HCT116 (cell line): ENCODE measurements at regions not wholly inside any gene's neighbourhood (a gene's known extent, or its start where the extent isn't known, plus 50 kb on each side); places are given as distances from the start of the nearest gene placed in this dataset.

Experiments used
- ATAC-seq: fragments of 200-7000 bp; cut with Tn5 transposase; 2 replicates; pipeline ENCODE4 v1.9.1; 2020; ENCODE audit warnings: mild to moderate bottlenecking, moderate library complexity
- BruUV-seq: library from RNA; stranded (reverse); fragments of 400-500 nt; replicated peaks from 2 replicates; lab custom pipeline; 2021; lab: Mats Ljungman, UMichigan
- CTCF ChIA-PET: fragments of 300-600 bp; sonication (Branson Sonifier 250); formaldehyde crosslinking; loops from one replicate; lab custom pipeline; 2021; ENCODE audit warnings: antibody characterized with exemption; lab: Charles Lee
- POLR2A ChIA-PET: fragments of 300-600, 350-600 bp; sonication (Branson Sonifier 250); formaldehyde crosslinking; loops from one replicate; lab custom pipeline; 2021; ENCODE audit warnings: antibody characterized with exemption; lab: Charles Lee
- RAD21 ChIA-PET, 2 experiments: fragments of 300-600 bp; sonication (Branson Sonifier 250); formaldehyde crosslinking; loops; one replicate each; lab custom pipeline; 2023; ENCODE audit warnings: low total read pairs in 2 of 2; ENCODE audit not compliant: uncharacterized antibody in 2 of 2, unreplicated experiment in 2 of 2, low non-redundant PET in 1 of 2; lab: Charles Lee
- DNase-seq: peaks from one replicate; pipeline ENCODE4 v3.0.0-alpha.2; 2010; ENCODE audit warnings: low read depth, low spot score
- H2AFZ ChIP-seq: fragments of 200-600 bp; shearing (Covaris generic), sonication (generic); 2 replicates; pipeline ENCODE4 v1.6.1; 2017; ENCODE audit warnings: low read depth, mixed run types, mixed read lengths, antibody characterized with exemption, low read length; ENCODE audit not compliant: poor library complexity, severe bottlenecking
- H3K27ac ChIP-seq: 2 replicates; pipeline ENCODE4 v1.5.1; 2012; ENCODE audit warnings: low read depth, low read length
- H3K27me3 ChIP-seq: fragments of 200-600 bp; sonication (generic); 2 replicates; pipeline ENCODE4 v1.6.1; 2016; ENCODE audit warnings: mixed run types, low read length, mixed read lengths; ENCODE audit not compliant: insufficient read depth
- H3K36me3 ChIP-seq, 2 experiments: fragments of 200-500 bp in 1 of 2; fragments of 200-600 bp in 1 of 2; sonication (Bioruptor generic) in 1 of 2; sonication (generic) in 1 of 2; 2 replicates each; pipeline versions ENCODE4 v1.5.1 to v1.6.1; 2014 to 2016; ENCODE audit warnings: low read length in 2 of 2, inconsistent platforms in 1 of 2, mixed read lengths in 1 of 2, mixed run types in 1 of 2; ENCODE audit not compliant: insufficient read depth in 2 of 2, control insufficient read depth in 1 of 2
- H3K4me1 ChIP-seq, 2 experiments: fragments of 200-600 bp in 1 of 2; sonication (generic) in 1 of 2; 2 replicates each; pipeline versions ENCODE4 v1.5.1 to v1.6.1; 2012 to 2017; ENCODE audit warnings: low read length in 2 of 2, inconsistent platforms in 1 of 2, mild to moderate bottlenecking in 1 of 2, mixed read lengths in 1 of 2, mixed run types in 1 of 2, moderate library complexity in 1 of 2; ENCODE audit not compliant: insufficient read depth in 2 of 2, control insufficient read depth in 1 of 2
- H3K4me2 ChIP-seq: fragments of 200-600 bp; sonication (generic); 2 replicates; pipeline ENCODE4 v1.6.1; 2017; ENCODE audit warnings: mixed run types, low read length, mixed read lengths
- H3K4me3 ChIP-seq, 2 experiments: fragments of 200-600 bp in 1 of 2; sonication (generic) in 1 of 2; replicated peaks in 1 of 2; 2 replicates each; pipeline ENCODE4 v1.5.1; 2011 to 2016; ENCODE audit warnings: low read length in 2 of 2, control low read depth in 1 of 2, low read depth in 1 of 2, mild to moderate bottlenecking in 1 of 2, mixed read lengths in 1 of 2, mixed run types in 1 of 2
- H3K79me2 ChIP-seq: fragments of 200-600 bp; sonication (generic); 2 replicates; pipeline ENCODE4 v1.6.1; 2017; ENCODE audit warnings: mild to moderate bottlenecking, mixed run types, low read length, moderate library complexity, mixed read lengths; ENCODE audit not compliant: insufficient read depth
- H3K9ac ChIP-seq: fragments of 200-600 bp; sonication (generic); 2 replicates; pipeline ENCODE4 v1.6.1; 2016; ENCODE audit warnings: low read length, mixed read lengths
- H3K9me2 ChIP-seq: fragments of 200-600 bp; sonication (generic), shearing (Covaris generic); 2 replicates; pipeline ENCODE4 v1.6.1; 2017; ENCODE audit warnings: mixed run types, mild to moderate bottlenecking, moderate library complexity; ENCODE audit not compliant: insufficient read depth
- H3K9me3 ChIP-seq, 2 experiments: fragments of 200-500 bp in 1 of 2; fragments of 200-600 bp in 1 of 2; sonication (Bioruptor generic) in 1 of 2; sonication (generic) in 1 of 2; 2 replicates each; pipeline ENCODE4 v1.6.1; 2014 to 2017; ENCODE audit warnings: low read length in 2 of 2, mixed read lengths in 2 of 2, inconsistent platforms in 1 of 2, low read depth in 1 of 2, mild to moderate bottlenecking in 1 of 2, mixed run types in 1 of 2, moderate library complexity in 1 of 2; ENCODE audit not compliant: control insufficient read depth in 1 of 2, insufficient read depth in 1 of 2
- H4K20me1 ChIP-seq: fragments of 200-600 bp; sonication (generic), shearing (Covaris generic); 2 replicates; pipeline ENCODE4 v1.6.1; 2017; ENCODE audit warnings: mixed run types, mild to moderate bottlenecking, moderate library complexity; ENCODE audit not compliant: insufficient read depth
- CBX3 ChIP-seq: IDR thresholded peaks from 2 replicates; pipeline ENCODE4 v1.6.1; 2012; ENCODE audit warnings: low read depth
- CEBPB ChIP-seq: IDR thresholded peaks from 2 replicates; pipeline ENCODE4 v1.6.1; 2012; ENCODE audit warnings: low read depth
- CTCF ChIP-seq, 3 experiments: fragments of 200-600 bp in 1 of 3; sonication (generic) in 1 of 3; IDR thresholded peaks in 2 of 3; conservative IDR thresholded peaks in 1 of 3; 2 replicates each; pipeline ENCODE4 v1.5.1; 2012 to 2017; ENCODE audit warnings: low read depth in 2 of 3, low read length in 2 of 3, antibody characterized with exemption in 1 of 3, borderline replicate concordance in 1 of 3, control low read depth in 1 of 3, mild to moderate bottlenecking in 1 of 3, mixed read lengths in 1 of 3, mixed run types in 1 of 3, moderate library complexity in 1 of 3; ENCODE audit not compliant: insufficient read depth in 1 of 3
- EGR1 ChIP-seq: IDR thresholded peaks from 2 replicates; pipeline ENCODE4 v1.6.1; 2012; ENCODE audit warnings: low read depth
- EZH2 ChIP-seq: fragments of 200-600 bp; sonication (generic); IDR thresholded peaks from 2 replicates; pipeline ENCODE4 v1.6.1; 2017; ENCODE audit warnings: antibody characterized with exemption, mixed run types
- EZH2phosphoT487 ChIP-seq: fragments of 200-600 bp; IDR thresholded peaks from 2 replicates; pipeline ENCODE4 v1.6.1; 2018; ENCODE audit warnings: antibody characterized with exemption, borderline replicate concordance
- JUND ChIP-seq: IDR thresholded peaks from 2 replicates; pipeline ENCODE4 v1.6.1; 2012
- POLR2AphosphoS5 ChIP-seq: IDR thresholded peaks from 2 replicates; pipeline ENCODE4 v1.6.1; 2011; ENCODE audit warnings: mild to moderate bottlenecking, low read depth, low read length, moderate library complexity
- RAD21 ChIP-seq: IDR thresholded peaks from 2 replicates; pipeline ENCODE4 v1.6.1; 2012; ENCODE audit warnings: low read depth, mild to moderate bottlenecking
- REST ChIP-seq: IDR thresholded peaks from 2 replicates; pipeline ENCODE4 v1.6.1; 2012; ENCODE audit warnings: low read depth
- SIN3A ChIP-seq: IDR thresholded peaks from 2 replicates; pipeline ENCODE4 v1.6.1; 2012; ENCODE audit warnings: low read depth
- SP1 ChIP-seq: IDR thresholded peaks from 2 replicates; pipeline ENCODE4 v1.6.1; 2012; ENCODE audit warnings: low read depth
- TCF7L2 ChIP-seq: IDR thresholded peaks from 2 replicates; pipeline ENCODE4 v1.7.0; 2011; ENCODE audit warnings: borderline replicate concordance, inconsistent platforms; ENCODE audit not compliant: insufficient read depth, insufficient read length; ENCODE audit errors: extremely low read depth
- YY1 ChIP-seq: IDR thresholded peaks from 2 replicates; pipeline ENCODE4 v1.6.1; 2011; ENCODE audit warnings: low read length, low read depth, moderate library complexity, mild to moderate bottlenecking; ENCODE audit not compliant: insufficient replicate concordance; ENCODE audit errors: extremely low read depth
- ZBTB33 ChIP-seq: IDR thresholded peaks from 2 replicates; pipeline ENCODE4 v1.6.1; 2011; ENCODE audit warnings: mild to moderate bottlenecking, low read length, moderate library complexity; ENCODE audit not compliant: insufficient replicate concordance; ENCODE audit errors: extremely low read depth
- ZFX ChIP-seq: fragments of 450-650 bp; IDR thresholded peaks from 2 replicates; pipeline ENCODE4 v1.6.1; 2017
- ZNF274 ChIP-seq: fragments of 200-500 bp; sonication (Bioruptor generic); IDR thresholded peaks from 2 replicates; pipeline ENCODE4 v1.6.1; 2014; ENCODE audit warnings: mild to moderate bottlenecking, low read depth, low read length, inconsistent platforms
- intact Hi-C: fragments of 100-400 bp; cut with micrococcal nuclease; formaldehyde crosslinking; loops from 2 replicates; pipeline ENCODE4 v1.10.0; 2022
- TF ChIP-seq, protein P1 (sequence below): IDR thresholded peaks from 2 replicates; pipeline ENCODE4 v1.6.1; 2012
- TF ChIP-seq, protein P2 (sequence below): IDR thresholded peaks from 2 replicates; pipeline ENCODE4 v1.6.1; 2012

GRCh38 chr3:24838533-24838932 is 343.9 kb upstream of the THRB start:
- BruUV-seq, result no TSS peak

More at GRCh38 chr3:24838533-24838932, 343.9 kb upstream of the THRB start:
- DNase-seq, result no peak
- H3K36me3 ChIP-seq, result no peaks in the 10 kb centered on the region
- TF ChIP-seq POLR2AphosphoS5 (no peak), SP1 (no peak), ZFX (no peak), TCF7L2 (no peak), YY1 (no peak), CTCF (IDR thresholded peaks at IDR 0.05 in 2 of 3, conservative IDR thresholded peaks at IDR 0.05 in 1 of 3; ENCODE audit: borderline replicate concordance in 1 of 3, insufficient read depth in 1 of 3, low read depth in 2 of 3, low read length in 2 of 3) (no peak), ZNF274 (no peak), EZH2phosphoT487 (no peak), RAD21 (no peak), SIN3A (no peak), CBX3 (no peak), EGR1 (no peak), REST (no peak), ZBTB33 (no peak), EZH2 (no peak), CEBPB (no peak), JUND (no peak)
- TF ChIP-seq, protein P1, sequence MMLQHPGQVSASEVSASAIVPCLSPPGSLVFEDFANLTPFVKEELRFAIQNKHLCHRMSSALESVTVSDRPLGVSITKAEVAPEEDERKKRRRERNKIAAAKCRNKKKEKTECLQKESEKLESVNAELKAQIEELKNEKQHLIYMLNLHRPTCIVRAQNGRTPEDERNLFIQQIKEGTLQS, result no peak
- TF ChIP-seq, protein P2, sequence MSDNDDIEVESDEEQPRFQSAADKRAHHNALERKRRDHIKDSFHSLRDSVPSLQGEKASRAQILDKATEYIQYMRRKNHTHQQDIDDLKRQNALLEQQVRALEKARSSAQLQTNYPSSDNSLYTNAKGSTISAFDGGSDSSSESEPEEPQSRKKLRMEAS, result no peak
- H3K4me1 ChIP-seq, result no peaks in the 10 kb centered on the region
- H3K9me3 ChIP-seq, result no peaks in the 10 kb centered on the region
- no peak overlapping the region for H3K4me2 ChIP-seq
- H3K27me3 ChIP-seq, result peaks cover 19% of the 10 kb centered on the region
- CTCF ChIA-PET, result no interaction called here
- H3K4me3 ChIP-seq, result no peak overlapping the region
- no peaks in the 10 kb centered on the region for H3K79me2 ChIP-seq
- ATAC-seq, result no peak
- H2AFZ ChIP-seq, result no peak overlapping the region
- RAD21 ChIA-PET, result interaction anchor here in 1 of 2 experiments (0.6 kb wide), 1 partner anchor 1079 kb away, joined by 3 read pairs; no protein-coding TSS in a partner anchor
- H3K9ac ChIP-seq, result no peak overlapping the region
- POLR2A ChIA-PET, result no interaction called here
- no peak overlapping the region for H3K27ac ChIP-seq
- H3K9me2 ChIP-seq, result no peaks in the 10 kb centered on the region
- intact Hi-C loops, result no loop called here
- H4K20me1 ChIP-seq, result no peaks in the 10 kb centered on the region
